AG09309 (cell line): ENCODE measurements at regions not wholly inside any gene's neighbourhood (a gene's known extent, or its start where the extent isn't known, plus 50 kb on each side); places are given as distances from the start of the nearest gene placed in this dataset.
A peak's percentile ranks its signal among the peaks of the same experiment; 100 is the strongest.
"Not testable (repeated sequence)": the region's sequence is repeated elsewhere in the genome, so short reads cannot be mapped to it uniquely, and the experiment has no call there.

Experiments
- DNase-seq: peaks from one replicate; pipeline ENCODE4 v3.0.0-alpha.2; 2010; ENCODE audit warnings: low read depth
- H3K4me3 ChIP-seq: 2 replicates; pipeline ENCODE4 v1.5.1; 2011; ENCODE audit warnings: mild to moderate bottlenecking, low read depth, low read length, moderate library complexity; ENCODE audit not compliant: control insufficient read depth
- CTCF ChIP-seq: IDR thresholded peaks from 2 replicates; pipeline ENCODE4 v1.5.1; 2011; ENCODE audit warnings: mild to moderate bottlenecking, low read depth, low read length, inconsistent platforms; ENCODE audit not compliant: insufficient read depth, control insufficient read depth; ENCODE audit errors: missing control alignments

GRCh38 chr9:87372356-87372851 lies 125.3 kb upstream of the DAPK1 start:
- no peak overlapping the region for H3K4me3 ChIP-seq
- TF ChIP-seq CTCF = no peak
- no peak for DNase-seq

- not testable (repeated sequence) for H3K4me3 ChIP-seq, DNase-seq
These were observed 123.4 kb upstream of the DAPK1 start for GRCh38 chr9:87374023-87374919.

- no peak for TF ChIP-seq CTCF
- peak; percentile 29 for DNase-seq
- H3K4me3 ChIP-seq = no peak overlapping the region
These were observed 122.1 kb upstream of the DAPK1 start for GRCh38 chr9:87375397-87376073.

DNA sequence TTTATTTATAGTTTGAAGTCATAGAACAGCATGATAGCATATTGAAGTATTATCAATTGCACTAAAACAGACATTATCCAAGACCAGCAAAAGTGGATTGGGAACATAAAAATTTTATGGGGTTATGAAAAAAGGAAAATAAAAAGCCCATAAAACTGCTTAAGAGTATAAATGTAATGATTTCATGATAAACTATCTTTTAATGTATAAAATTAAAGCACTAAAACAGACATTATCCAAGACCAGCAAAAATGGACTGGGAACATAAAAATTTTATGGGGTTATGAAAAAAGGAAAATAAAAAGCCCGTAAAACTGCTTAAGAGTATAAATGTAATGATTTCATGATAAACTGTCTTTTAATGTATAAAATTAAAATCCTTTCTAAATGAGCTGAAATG lies 119.0 kb upstream of the DAPK1 start:
- H3K4me3 ChIP-seq = no peak overlapping the region
- no peak for TF ChIP-seq CTCF
- no peak for DNase-seq

- no peak for DNase-seq
- no peak overlapping the region for H3K4me3 ChIP-seq
- no peak for TF ChIP-seq CTCF
These were observed 118.4 kb upstream of the DAPK1 start for GRCh38 chr9:87379300-87379699.

DNA sequence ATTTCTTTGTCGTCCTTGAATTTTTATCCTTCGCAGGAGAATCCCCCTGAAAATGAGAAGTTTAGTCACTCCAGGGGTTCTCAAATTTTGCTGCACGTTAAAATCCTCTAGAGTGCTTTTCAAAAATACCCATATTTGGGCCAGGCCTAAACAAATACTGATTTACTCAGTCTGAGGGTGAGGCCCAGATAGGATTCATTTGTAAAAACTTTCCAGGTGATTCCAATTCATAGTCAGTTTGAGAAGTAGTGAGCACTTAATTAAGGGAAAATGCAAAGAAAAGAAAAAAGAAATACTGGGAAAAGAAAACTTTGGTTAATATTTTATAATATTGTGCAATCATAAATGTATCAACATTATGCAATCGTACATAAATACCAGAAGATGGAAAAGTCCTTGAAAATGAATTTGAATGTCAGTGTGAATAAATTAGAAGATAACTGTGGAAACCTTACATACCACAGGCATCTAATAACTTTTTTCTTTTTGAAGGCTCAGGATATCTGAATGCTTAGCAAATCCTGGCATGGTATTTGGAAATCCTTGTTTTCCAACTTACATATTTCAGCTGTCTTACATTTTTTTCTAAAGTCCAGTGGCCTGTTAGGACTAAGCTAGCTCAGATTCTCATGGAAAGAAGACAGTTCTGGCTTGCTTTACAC lies 116.5 kb upstream of the DAPK1 start:
- no peak overlapping the region for H3K4me3 ChIP-seq
- peak; percentile 93 for DNase-seq
- no peak for TF ChIP-seq CTCF
